ENCODE measurements at regions not wholly inside any gene's neighbourhood (a gene's known extent, or its start where the extent isn't known, plus 50 kb on each side); places are given as distances from the start of the nearest gene placed in this dataset.

- no peak for DNase-seq
These were observed 316.8 kb downstream of the BCL11B start for GRCh38 chr14:98955036-98955740.

GRCh38 chr14:98955741-98956070 is 316.3 kb downstream of the BCL11B start:
- no peak for DNase-seq

GRCh38 chr14:98956181-98956580 is 315.8 kb downstream of the BCL11B start:
- DNase-seq = no peak

GRCh38 chr14:98956661-98957060 is 315.3 kb downstream of the BCL11B start:
- no peak for DNase-seq

GRCh38 chr14:98957211-98958047 is 314.6 kb downstream of the BCL11B start:
- DNase-seq = peak in 2 of 14 donors; percentile 4 to 35

GRCh38 chr14:98958048-98958631 is 313.9 kb downstream of the BCL11B start:
- DNase-seq = no peak

- DNase-seq = no peak
These were observed 313.4 kb downstream of the BCL11B start for GRCh38 chr14:98958632-98959031.

- no peak for DNase-seq
These were observed 312.6 kb downstream of the BCL11B start for GRCh38 chr14:98959410-98959809.

GRCh38 chr14:98959958-98960616 is 311.9 kb downstream of the BCL11B start:
- DNase-seq = no peak

- DNase-seq = no peak
These were observed 311.4 kb downstream of the BCL11B start for GRCh38 chr14:98960617-98961013.

- no peak for DNase-seq
These were observed 310.8 kb downstream of the BCL11B start for GRCh38 chr14:98961191-98961590.

GRCh38 chr14:98962118-98962517 is 309.9 kb downstream of the BCL11B start:
- DNase-seq = no peak

- DNase-seq = no peak
These were observed 308.4 kb downstream of the BCL11B start for GRCh38 chr14:98963610-98964009.

- no peak for DNase-seq
These were observed 307.8 kb downstream of the BCL11B start for GRCh38 chr14:98964171-98964570.

- DNase-seq = no peak
These were observed 306.9 kb downstream of the BCL11B start for GRCh38 chr14:98965076-98965475.

- no peak for DNase-seq
These were observed 306.0 kb downstream of the BCL11B start for GRCh38 chr14:98966016-98966415.

- DNase-seq = no peak
These were observed 305.4 kb downstream of the BCL11B start for GRCh38 chr14:98966475-98967162.

- no peak for DNase-seq
These were observed 297.9 kb downstream of the BCL11B start for GRCh38 chr14:98974113-98974512.

GRCh38 chr14:98976271-98976670 is 295.7 kb downstream of the BCL11B start:
- DNase-seq = no peak

GRCh38 chr14:98977451-98977850 is 294.5 kb downstream of the BCL11B start:
- no peak for DNase-seq

- no peak for DNase-seq
These were observed 289.0 kb downstream of the BCL11B start for GRCh38 chr14:98982986-98983385.

- no peak for DNase-seq
These were observed 287.8 kb downstream of the BCL11B start for GRCh38 chr14:98984027-98984718.
